Choroid plexus epithelial cell (primary cell): ENCODE measurements at regions not wholly inside any gene's neighbourhood (a gene's known extent, or its start where the extent isn't known, plus 50 kb on each side); places are given as distances from the start of the nearest gene placed in this dataset.

Experiments
- DNase-seq: peaks from one replicate; pipeline ENCODE4 v3.0.0-alpha.2; 2010; ENCODE audit warnings: low read depth
- H3K4me3 ChIP-seq: 2 replicates; pipeline ENCODE4 v1.5.1; 2011; ENCODE audit warnings: low read depth, mild to moderate bottlenecking, control low read depth, low read length, moderate library complexity
- CTCF ChIP-seq: conservative IDR thresholded peaks from 2 replicates; pipeline ENCODE4 v1.5.1; 2011; ENCODE audit warnings: low read depth, mild to moderate bottlenecking, control low read depth, inconsistent platforms, low read length, moderate library complexity

- no peak overlapping the region for H3K4me3 ChIP-seq
- no peak for TF ChIP-seq CTCF
- DNase-seq: no peak
Measured at GRCh38 chr10:131806146-131806545, 94.7 kb upstream of the PPP2R2D start.

DNA sequence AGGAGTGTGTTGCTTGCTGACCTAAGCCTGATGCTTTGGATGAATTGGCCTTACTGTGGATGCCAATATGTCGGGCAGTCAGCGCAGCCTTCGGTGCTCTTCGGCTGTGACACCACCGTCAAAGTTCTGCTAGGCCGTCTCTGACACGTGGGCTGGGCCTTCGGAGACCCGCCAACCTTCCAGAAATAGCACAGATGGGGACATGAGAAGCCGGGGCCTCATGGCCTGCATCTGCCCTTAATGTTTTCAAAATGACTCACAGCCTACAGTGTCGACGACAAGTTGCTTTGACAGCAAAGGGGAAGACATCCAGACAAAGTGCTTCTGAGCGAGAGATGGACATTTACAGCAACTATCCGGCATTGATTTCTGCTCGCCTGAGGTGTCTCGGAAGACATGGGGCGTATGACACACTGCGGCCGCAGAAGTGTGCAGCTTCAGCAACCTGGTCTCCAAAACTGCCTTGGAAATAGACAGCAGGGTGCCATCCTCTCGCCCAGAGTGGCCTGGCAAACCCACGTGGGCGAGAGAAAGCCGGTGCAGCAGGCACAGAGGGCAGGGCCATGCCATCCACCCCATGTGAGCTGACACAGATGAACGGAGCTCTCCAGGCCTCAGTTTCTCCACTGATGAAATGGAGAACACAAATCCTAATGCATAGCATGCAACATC is 94.0 kb upstream of the PPP2R2D start:
- no peak for TF ChIP-seq CTCF
- H3K4me3 ChIP-seq: no peak overlapping the region
- DNase-seq: no peak

- no peak for TF ChIP-seq CTCF
- DNase-seq: no peak
- H3K4me3 ChIP-seq: no peak overlapping the region
Measured at GRCh38 chr10:131808370-131808930, 92.4 kb upstream of the PPP2R2D start.

- H3K4me3 ChIP-seq: no peak overlapping the region
- TF ChIP-seq CTCF: no peak
- DNase-seq: no peak
Measured at GRCh38 chr10:131810036-131810804, 90.6 kb upstream of the PPP2R2D start.

DNA sequence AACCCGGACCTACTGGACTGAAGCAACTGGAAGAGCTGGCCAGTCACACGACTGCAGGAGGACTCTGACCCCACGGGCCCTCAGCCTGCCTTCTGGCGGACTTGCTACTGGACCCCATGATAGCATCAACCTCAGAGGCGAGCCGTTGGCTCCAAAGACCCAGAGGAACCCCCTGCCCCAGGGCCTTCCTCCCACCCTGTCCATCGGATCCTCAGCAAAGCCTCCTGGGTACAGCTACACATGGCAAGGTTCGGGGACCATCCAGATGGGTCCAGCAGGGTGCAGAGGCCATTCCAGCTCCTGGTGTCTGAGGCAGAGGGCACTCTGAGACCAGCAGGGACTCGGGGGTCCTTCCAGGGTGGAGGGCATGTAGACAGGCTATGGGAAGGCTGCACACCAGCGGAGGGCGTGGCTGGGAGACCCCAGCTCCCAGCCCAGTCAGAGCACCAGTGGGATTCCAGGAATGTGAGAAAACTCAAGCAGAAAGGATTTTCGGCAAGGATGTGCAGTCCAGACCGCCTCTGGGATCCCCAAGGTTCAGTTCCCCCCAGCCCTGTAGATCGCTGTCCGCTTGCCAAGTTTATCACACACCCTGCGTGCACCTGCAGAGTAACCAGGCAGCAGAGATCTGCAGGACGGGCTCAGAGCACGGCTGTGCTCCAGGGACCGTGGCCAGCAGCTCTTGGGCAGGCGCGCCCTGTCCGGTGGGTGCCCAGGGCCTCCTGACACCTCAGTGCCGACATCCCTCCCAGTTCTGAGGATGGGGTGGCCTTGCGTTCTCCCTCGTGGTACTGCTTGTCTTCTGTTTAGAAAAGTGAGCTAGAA is 89.8 kb upstream of the PPP2R2D start:
- no peak for TF ChIP-seq CTCF
- no peak overlapping the region for H3K4me3 ChIP-seq
- DNase-seq: no peak

DNA sequence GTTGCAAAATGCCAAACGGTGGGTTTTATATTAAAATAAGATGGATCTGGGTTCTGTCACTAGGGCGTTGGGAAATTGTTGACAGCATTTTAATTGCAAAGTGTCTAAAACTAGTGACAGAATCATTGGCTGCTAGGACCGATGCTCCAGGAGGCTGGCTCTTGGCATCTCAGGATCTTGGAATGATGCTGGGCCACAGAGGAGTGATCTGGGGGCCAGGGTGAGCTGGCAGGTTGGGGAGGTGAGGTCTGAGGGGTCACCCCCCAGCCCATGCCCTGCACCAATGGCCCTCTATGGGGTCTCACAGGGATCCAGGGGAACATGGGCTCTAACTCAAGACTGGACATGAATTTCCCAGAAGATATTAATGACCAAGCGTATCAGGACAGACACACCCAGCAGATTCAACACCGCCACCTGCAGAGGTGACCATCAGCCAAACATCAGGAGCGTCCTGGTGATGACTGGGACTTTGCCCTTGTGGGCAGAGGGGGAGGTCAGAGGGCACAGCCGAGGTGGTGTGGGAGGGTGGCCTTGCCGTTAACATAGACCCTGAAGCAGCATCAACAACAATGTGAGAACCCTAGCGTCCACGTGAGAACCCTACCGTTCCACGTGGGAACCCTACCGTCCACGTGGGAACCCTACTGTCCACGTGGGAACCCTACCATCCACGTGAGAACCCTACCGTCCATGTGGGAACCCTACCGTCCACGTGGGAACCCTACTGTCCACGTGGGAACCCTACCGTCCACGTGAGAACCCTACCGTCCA is 89.0 kb upstream of the PPP2R2D start:
- no peak for DNase-seq
- H3K4me3 ChIP-seq: no peak overlapping the region
- no peak for TF ChIP-seq CTCF
